ENCODE measurements at regions not wholly inside any gene's neighbourhood (a gene's known extent, or its start where the extent isn't known, plus 50 kb on each side); places are given as distances from the start of the nearest gene placed in this dataset.
"Not testable (repeated sequence)": the region's sequence is repeated elsewhere in the genome, so short reads cannot be mapped to it uniquely, and the experiment has no call there.

DNA sequence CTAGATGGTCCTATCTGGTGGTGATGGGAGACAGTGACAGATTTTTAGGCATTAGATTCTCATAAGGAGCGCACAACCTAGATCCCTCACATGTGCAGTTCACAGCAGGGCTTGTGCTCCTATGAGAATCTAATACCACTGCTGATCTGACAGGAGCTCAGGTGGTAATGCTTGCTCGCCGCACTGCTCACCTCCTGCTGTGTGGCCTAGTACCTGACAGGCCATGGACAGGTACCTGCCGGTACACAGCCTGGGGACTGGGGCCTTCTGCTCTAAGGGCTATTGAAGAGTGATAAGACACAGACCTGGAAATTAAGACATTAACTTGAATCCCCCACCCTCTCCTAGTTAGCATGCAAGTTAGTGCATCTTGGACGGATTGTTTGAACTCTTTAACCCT is 64.4 kb downstream of the KLRB1 start:
- DNase-seq (ENCODE audit: low read depth in 3 of 3): not testable (repeated sequence)

DNA sequence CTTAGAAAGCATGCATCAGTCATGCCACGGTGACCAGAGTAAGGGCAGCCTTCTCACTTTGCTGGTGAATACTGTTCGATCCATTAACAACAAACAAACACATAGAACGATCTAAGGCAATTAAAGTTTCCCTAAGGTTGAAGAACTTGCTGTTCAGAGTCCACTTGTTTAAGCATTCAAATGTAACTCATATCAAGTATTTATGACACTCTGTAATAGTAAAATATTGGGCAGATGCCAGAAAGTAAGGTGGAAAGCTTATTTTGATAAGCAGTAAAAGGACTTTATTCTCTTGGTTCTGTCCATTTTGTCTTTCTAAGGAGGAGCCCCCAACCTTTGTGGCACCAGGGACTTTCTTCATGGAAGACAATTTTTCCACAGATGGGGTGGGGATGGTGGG is 64.9 kb downstream of the KLRB1 start:
- DNase-seq (ENCODE audit: low read depth in 3 of 3): not testable (repeated sequence)

DNA sequence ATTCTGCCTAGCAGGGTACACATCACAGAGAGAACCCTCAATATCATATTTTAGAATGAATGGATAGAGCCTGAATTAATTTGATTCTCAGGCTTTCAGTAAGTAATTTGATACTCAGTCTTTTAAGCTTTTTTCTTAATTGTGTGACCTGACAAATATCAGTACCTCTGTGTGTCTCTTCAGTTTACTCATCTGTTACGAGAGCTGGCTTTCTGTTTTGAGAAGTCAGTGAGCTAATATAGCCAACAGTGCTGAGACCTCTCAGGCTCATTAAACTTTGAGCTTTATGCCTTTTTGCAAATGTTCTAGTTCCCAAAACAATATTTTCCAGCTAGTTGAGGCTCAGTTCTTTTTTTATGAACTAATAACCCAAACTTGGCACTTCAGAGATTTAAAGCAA is 91.8 kb downstream of the KLRB1 start:
- not testable (repeated sequence) for DNase-seq (ENCODE audit: low read depth in 3 of 3)

DNA sequence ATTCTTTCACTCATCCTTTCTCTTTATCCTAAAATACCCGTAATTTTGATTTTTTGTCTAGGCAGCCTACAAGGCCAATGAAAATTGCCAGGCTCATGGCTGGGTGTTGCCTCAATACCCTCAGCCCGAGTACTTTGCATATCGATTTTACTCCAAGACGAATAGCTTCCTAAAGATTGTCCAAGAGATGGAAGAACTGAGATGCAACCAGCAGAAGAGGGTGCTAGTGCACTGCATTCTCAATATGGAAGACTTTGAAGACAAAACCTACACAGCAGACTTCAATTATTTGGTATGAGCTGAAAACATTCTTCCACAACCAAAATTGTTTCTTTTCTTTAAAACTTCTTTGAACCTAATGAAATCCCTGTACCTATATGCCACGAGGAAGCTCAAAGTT is 95.0 kb downstream of the KLRB1 start:
- not testable (repeated sequence) for DNase-seq (ENCODE audit: low read depth in 3 of 3)

DNA sequence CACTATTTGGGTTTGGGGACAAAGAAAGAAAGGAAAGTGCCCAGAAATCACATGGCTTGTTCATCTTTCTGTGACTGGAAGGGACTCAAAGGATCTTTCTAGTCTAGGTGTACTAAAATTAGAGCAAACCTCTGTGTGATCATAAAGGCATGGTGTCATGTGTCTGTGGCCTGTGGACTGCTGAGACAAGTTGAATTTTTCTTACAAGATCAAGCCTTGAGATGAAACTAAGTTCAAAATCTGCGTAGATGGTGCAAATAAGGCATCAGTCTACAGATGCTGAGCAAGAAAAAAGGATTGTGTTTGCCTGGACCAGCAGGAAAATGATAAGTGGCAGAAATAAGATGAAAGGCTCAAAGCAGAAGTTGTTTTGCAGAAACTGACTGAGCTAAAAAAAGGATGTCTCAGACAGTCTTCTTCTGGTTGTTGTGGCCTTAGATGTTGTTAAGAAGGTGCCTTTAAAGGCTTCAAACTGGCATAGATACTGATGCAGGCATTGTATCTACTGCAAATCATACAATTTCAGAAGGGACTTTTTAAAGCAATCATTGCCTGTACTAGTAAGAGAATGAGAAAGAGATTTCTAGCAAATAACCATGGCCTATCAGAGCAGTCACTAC is 97.2 kb downstream of the KLRB1 start:
- DNase-seq (ENCODE audit: low read depth in 3 of 3): not testable (repeated sequence)

DNA sequence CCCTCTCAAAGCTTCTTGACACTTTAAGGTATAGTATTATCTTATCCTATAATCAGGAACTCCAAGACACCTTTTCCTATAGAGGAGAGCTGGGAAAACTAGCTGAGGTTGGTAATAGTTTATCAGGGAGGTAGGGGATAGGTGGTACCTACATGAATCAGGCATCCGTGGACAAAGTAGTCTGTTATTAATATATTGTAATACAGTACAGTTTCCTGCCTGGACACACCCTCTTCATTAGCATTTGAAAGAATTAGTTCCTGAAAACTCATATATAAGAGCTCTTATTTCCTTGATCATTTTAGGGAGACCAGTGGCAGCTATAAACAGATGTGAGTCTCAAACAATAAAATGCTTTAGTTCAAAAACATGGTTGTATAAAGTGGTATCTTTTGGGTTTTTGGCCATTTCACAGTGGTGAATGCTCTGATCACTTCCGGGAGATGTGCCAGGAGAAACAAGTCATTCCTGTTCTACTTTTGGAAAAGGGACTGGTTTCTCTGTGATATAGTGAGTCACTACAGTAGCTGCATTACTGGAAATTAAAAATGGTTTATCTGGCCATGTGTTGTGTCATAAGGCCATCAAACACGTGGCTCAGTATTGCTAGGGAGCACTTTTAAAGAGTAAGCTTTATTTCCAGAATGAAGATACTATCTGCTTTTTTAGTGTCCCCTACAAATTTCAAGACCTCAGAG is 98.1 kb downstream of the KLRB1 start:
- DNase-seq (ENCODE audit: low read depth in 3 of 3): no peak

DNA sequence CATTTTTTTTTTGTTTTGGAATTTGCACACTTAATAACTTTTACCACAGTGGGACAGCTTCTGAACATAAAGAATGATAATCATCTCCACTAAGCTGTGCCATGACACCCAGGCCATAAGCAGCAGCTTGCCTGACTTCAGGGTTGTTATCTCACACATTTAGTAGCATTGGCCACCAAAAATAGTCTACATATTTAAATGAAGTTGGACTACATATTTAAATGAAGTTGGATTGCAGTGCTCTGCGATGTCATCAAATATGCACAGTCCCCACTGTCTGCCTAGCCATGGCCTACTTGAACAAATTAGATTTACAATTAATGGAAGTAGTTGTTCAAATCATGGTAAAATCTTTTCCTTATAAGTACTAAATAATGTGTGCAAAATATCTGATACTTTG is 101.0 kb downstream of the KLRB1 start:
- no peak for DNase-seq (ENCODE audit: low read depth in 3 of 3)

DNA sequence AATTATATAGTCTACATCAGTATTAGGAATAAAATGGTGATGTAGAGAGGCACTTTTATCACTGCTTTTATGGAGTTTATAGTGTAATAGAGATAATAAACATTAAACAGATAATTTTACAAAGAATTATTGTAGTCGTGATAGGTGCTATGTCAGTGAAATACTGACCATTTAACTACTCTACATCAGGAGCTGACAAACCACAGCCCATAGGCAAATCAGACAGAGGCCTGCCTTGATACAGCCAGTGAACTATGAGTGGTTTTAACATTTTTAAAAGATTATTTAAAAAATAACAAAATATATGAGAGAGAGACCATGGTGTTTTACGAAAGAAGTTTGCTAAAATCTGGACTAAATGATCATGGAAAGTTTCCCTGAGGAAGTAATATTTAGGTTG is 104.3 kb downstream of the KLRB1 start:
- DNase-seq (ENCODE audit: low read depth in 3 of 3): not testable (repeated sequence)

DNA sequence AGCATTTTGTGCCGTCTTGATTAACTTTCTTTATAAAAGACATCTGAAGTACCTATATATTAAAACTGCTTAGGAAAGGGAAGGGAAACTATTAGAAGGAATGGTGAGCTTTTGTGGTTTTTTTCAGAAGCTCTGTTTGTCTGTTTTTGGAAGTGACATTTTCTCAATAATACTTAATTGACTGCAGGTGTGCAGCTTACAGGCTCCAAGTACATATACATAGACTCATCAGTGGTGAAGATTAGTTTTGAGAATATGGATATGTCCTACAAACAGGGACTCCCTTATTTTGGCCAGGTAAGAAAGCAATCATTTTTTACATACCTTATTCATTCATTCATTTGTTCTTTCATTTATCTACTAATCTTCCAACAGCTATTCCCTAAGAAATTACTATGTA is 104.9 kb downstream of the KLRB1 start:
- not testable (repeated sequence) for DNase-seq (ENCODE audit: low read depth in 3 of 3)

DNA sequence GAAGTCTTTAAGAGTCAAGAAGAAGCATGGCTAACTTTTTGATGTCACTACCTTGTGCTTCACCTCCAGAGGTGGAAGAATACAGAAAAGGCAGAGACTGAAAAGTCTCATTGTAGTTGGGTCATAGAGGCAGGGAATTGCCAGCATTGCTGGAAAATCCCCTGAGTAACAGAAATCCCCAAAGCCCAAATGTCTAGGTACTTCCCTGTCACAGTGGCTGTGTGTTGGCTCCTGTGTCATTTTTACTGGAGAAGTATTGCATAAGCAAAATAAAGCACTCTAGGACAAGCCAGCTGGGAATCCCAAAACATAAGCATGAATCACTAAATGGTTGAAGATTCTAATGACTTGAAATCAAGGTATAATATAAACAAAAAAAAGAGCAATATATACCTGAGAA is 114.4 kb downstream of the KLRB1 start:
- not testable (repeated sequence) for DNase-seq (ENCODE audit: low read depth in 3 of 3)

DNA sequence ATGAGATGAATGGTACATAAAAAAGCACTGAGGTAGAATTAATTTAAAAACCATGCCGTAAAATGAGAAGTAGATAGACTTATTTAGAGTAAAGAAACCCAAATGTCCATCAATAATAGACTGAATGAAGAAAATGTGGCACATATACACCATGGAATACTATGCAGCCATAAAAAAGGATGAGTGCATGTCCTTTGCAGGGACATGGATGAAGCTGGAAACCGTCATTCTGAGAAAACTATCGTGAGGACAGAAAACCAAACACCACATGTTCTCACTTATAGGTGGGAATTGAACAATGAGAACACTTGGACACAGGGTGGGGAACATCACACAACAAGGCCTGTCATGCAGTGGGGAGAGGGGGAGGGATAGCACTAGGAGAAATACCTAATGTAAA is 126.4 kb downstream of the KLRB1 start:
- not testable (repeated sequence) for DNase-seq (ENCODE audit: low read depth in 3 of 3)

DNA sequence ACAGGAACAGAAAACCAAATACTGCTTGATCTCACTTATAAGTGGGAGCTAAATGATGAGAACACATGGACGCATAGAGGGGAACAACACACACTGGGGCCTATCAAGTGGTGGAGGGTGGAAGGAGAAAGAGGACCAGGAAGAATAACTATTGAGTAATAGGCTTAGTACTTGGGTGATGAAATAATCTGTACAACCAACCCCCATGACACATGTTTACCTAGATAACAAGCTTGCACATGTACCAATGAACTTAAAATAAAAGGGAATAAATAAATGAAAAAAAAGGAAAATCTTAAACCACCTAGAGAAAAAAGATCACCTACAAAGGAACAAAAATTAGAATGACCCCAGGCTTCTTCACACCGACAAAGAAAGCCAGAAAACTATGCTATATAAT is 133.5 kb downstream of the KLRB1 start:
- not testable (repeated sequence) for DNase-seq (ENCODE audit: low read depth in 3 of 3)

DNA sequence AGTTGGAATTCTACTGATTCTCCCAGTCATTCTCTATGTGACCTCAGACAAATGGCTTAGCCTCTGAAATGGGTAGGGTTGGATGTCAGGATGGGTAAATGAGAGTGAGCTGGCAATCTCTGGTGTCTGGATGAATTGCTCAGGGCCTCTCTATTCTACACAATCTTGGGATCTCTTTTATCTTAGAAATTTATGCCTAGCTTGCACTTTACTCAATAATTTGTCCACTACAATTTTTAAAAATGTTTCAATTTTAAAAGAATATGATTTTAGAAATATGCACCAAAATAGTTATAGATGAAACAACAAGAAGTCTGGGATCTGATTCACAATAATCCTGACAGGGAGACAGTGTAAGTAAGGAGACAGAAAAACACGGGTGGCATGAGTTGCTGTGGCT is 134.1 kb downstream of the KLRB1 start:
- DNase-seq (ENCODE audit: low read depth in 3 of 3): not testable (repeated sequence)

DNA sequence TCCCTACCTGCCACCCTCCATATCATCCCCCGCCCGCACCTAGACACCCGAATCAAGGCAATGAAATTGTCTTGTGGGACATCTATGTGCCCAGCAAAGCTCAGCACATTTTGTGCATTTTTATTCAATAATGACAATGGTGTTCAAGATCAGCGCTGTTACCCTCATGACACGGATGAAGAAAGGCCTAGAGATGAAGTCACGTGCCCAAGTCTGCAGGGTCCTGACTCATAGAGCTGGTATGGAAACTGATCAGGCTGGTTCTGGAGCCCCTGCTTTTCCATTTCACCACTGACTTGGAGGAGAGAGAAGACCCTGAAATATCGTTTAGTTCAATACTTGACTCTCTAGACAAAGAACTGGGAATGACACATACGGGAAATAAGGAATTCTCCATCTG is 136.2 kb downstream of the KLRB1 start:
- not testable (repeated sequence) for DNase-seq (ENCODE audit: low read depth in 3 of 3)

DNA sequence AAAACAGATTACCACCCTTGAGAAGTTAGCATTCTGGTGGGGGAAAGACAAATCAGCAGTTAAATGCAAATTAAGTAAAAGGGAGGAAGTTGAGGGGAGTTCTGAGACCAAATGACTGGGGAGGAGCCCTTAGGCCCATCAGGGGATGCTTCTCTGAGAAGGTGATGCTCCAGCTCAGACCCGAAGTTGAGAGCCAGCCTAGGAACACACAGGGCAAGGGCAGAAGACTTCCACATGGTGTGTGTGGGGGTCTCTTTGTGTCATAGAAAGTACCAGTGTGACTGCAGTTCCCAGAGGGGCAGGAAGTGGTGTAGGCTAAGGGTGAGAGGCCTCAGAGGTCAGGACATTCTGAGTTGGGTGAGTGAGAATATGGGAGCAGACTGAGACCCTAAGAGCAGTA is 137.3 kb downstream of the KLRB1 start:
- not testable (repeated sequence) for DNase-seq (ENCODE audit: low read depth in 3 of 3)

DNA sequence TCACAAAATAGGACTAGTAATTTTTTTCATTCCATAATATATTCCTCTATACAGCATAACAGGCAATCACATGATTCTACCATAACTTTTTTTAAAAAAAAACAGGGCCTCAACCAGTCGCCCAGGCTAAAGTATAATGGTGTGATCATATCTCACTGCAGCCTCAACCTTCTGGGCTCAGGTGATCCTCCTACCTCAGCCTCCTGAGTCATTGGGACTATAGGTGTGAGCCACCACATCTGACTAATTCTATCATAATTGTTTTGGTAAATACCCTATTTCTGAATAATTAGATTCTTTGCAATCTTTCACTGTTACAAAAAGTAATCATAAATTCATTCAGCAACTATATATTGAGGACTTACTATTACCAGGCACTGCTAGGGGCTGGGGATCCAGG is 137.8 kb downstream of the KLRB1 start:
- not testable (repeated sequence) for DNase-seq (ENCODE audit: low read depth in 3 of 3)

DNA sequence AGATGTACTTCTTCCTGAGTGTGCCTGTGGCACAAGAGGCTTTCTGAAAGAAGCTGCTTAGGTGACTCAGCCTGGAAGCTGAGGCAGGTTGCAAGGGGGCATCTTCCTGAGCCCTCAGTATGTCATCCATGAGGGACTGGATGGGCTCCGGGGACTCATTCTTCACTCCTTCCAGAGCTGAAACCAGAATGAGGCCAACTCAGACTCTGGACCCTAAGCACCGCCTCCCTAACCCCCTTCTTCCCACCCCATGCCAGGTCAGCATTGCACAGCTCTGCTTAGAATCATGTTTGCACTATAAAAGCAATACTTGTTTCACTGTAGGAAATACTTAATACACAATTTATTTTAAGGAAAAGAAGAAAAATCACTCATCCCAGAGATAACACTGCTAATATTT is 138.3 kb downstream of the KLRB1 start:
- not testable (repeated sequence) for DNase-seq (ENCODE audit: low read depth in 3 of 3)

DNA sequence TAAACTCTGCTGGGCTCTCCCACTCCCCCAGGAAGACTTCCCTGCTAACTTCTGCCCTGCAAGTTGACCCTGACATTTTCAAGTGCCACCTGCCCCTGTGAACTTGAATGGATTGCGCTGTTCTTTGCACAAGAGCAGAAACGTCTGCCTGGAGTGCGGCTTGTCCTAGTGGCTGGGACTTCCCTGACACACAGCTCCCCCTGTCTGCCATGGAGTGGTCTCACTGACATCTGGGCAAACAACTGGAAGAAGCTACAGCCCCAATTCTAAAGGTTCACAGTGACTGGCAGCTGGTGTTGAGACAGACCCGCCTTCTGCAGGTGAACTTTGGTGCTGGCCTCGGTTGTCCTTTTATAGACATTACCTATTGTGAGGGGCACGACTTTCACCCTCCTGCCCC is 138.7 kb downstream of the KLRB1 start:
- not testable (repeated sequence) for DNase-seq (ENCODE audit: low read depth in 3 of 3)

DNA sequence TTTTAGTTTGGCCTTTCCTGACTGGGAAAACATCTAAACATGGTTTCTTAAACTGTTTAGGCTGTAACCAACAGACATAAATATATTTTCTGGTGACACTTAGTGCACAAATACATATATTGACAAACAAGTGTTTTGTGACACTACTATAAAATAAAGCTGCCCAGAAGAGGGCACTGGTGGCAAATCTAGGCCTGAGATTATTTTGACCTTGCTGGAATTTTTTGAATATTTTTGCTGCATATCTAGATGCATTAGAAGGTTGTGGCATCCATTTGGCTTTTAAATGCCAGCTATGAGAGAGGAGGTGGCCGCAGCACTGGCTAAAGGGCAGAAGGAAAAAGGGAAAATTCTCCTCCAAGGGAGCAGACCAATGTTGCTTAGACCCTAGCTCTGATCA is 139.6 kb downstream of the KLRB1 start:
- DNase-seq (ENCODE audit: low read depth in 3 of 3): not testable (repeated sequence)

DNA sequence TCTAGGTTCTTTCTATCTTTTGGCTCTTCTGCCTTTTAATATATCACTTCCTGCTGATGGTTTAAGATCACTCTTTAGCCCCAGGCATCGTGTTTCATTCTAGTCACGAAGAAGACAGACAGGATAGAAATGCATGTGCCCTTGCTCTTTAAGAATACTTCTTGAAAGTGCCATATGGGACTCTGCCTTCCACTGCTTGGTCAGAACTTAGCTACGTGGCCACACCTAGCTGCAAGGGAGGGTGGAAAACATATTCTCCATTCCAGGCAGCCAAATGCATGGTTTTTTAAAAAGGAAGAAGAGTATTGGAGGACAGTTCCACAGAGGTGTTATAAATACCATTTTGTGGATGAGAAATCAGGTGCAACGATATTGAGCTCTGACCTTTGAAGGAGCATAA is 143.3 kb downstream of the KLRB1 start:
- no peak for DNase-seq (ENCODE audit: low read depth in 3 of 3)

DNA sequence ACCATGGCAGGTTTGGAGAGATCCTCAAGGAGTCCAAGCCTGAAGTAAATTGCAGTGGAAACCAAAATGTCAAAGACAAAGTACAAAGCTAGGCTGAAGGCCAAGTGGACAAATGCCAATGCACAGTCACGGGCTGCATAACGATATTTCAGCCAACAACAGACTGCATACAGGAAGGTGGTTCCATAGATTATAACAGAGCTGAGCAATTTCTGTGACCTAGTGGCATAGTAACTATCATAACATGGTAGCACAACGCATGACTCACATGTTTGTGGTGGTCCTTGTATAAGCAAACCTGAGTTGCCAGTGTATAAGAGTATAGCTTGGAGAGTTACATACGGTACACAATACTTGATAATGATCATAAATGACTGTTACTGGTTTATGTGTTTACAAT is 152.2 kb downstream of the KLRB1 start:
- not testable (repeated sequence) for DNase-seq (ENCODE audit: low read depth in 3 of 3)

DNA sequence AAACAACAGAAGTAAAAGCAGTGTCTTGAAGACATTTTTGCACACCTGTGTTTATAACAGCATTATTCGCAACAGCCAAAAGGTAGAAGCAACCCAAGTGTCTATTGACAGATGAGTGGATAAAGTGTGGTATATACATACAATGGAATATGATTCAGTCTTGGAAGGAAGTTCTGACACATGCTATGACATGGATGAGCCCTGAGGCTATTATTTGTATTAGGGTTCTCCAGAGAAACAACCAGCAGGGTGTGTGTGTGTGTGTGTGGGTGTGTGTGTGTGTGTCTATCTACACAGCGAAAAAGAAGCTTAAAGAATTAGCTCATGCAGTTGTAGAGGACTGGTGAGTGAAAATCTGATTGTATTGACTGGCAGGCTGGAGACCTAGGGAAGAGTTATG is 153.7 kb downstream of the KLRB1 start:
- DNase-seq (ENCODE audit: low read depth in 3 of 3): not testable (repeated sequence)

DNA sequence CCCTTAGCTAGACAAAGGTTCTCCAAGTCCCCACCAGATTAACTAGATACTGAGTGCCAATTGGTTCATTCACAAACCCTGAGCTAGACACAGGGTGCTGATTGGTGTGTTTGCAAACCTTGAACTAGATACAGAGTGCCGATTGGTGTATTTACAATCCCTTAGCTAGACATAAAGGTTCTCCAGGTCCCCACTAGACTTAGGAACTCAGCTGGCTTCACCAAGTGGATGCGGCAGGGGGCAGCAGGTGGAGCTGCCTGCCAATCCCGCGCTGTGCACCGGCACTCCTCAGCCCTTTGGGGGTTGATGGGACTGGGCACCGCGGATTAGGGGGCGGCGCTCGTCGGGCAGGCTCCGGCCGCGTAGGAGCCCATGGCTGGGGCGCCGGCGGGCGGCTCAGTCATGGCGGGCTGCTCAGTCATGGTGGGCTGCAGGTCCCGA is 157.6 kb downstream of the KLRB1 start:
- not testable (repeated sequence) for DNase-seq (ENCODE audit: low read depth in 3 of 3)

All from stimulated activated CD4-positive, alpha-beta T cell treated with anti-CD3 and anti-CD28 coated beads, TNF-alpha, amount 100 ng/mL, for 48 hours (primary cell).